ENCODE measurements at regions not wholly inside any gene's neighbourhood (a gene's known extent, or its start where the extent isn't known, plus 50 kb on each side); places are given as distances from the start of the nearest gene placed in this dataset.

DNA sequence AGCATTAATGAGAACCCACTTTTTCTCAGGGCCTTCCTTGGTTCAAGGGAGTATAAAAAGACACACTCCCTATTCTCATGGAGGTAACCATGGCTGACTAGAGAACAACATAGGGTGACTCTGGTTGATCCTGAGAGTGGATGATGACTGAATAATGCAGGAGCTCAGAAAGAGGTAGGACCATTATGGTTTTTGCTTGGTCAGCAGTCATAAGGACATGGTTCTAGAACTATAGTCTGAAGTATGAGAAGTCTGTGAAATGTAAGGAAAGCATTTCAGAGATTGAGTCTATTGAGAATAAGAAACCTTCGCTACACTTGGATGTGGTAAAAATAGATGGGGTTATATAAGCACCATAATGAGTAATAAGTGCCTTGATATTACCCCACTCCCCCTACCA, 184.1 kb upstream of the GPR149 start:
- TF ChIP-seq POLR2AphosphoS5 (IDR thresholded peaks at IDR 0.05) (no peak), CTCF (IDR thresholded peaks at IDR 0.05; ENCODE audit: poor library complexity, severe bottlenecking) (no peak), EZH2 (IDR thresholded peaks at IDR 0.05; ENCODE audit: borderline replicate concordance, insufficient read depth, low read length, poor library complexity, severe bottlenecking) (no peak)

Data from neural cell (in vitro differentiated cells).